D721Med (cell line): ENCODE measurements at regions not wholly inside any gene's neighbourhood (a gene's known extent, or its start where the extent isn't known, plus 50 kb on each side); places are given as distances from the start of the nearest gene placed in this dataset.

Experiments
- DNase-seq: peaks from one replicate; pipeline ENCODE4 v3.0.0; 2011; ENCODE audit warnings: low spot score; ENCODE audit not compliant: insufficient read length
- FAIRE-seq: peaks from 2 replicates; lab custom pipeline; 2011; peaks lifted over from hg19 to GRCh38; lab: Jason Lieb, UNC
- CTCF ChIP-seq: IDR thresholded peaks from 2 replicates; pipeline ENCODE4 v1.5.1; 2012; ENCODE audit warnings: mild to moderate bottlenecking, control low read depth; ENCODE audit not compliant: insufficient read depth; ENCODE audit errors: missing control alignments

- TF ChIP-seq CTCF: no peak
- no peak for FAIRE-seq
- no peak for DNase-seq
Measured at GRCh38 chr13:44132710-44133109, 240.9 kb upstream of the SERP2 start.

GRCh38 chr13:44133626-44134025 is 240.0 kb upstream of the SERP2 start:
- FAIRE-seq: no peak
- no peak for TF ChIP-seq CTCF
- no peak for DNase-seq

GRCh38 chr13:44135566-44135965 is 238.1 kb upstream of the SERP2 start:
- no peak for DNase-seq
- no peak for FAIRE-seq
- TF ChIP-seq CTCF: no peak

- DNase-seq (no peak), FAIRE-seq (no peak)
- TF ChIP-seq CTCF: no peak
Measured at GRCh38 chr13:44136696-44137268, 236.8 kb upstream of the SERP2 start.

- TF ChIP-seq CTCF: no peak
- no peak for DNase-seq
- FAIRE-seq: no peak
Measured at GRCh38 chr13:44137466-44137865, 236.2 kb upstream of the SERP2 start.

- TF ChIP-seq CTCF: no peak
- FAIRE-seq (no peak), DNase-seq (no peak)
Measured at GRCh38 chr13:44140146-44140545, 233.5 kb upstream of the SERP2 start.

GRCh38 chr13:44140888-44141724 is 232.5 kb upstream of the SERP2 start:
- TF ChIP-seq CTCF: no peak
- DNase-seq (no peak), FAIRE-seq (no peak)
